ENCODE measurements at regions not wholly inside any gene's neighbourhood (a gene's known extent, or its start where the extent isn't known, plus 50 kb on each side); places are given as distances from the start of the nearest gene placed in this dataset.
"Not testable (repeated sequence)": the region's sequence is repeated elsewhere in the genome, so short reads cannot be mapped to it uniquely, and the experiment has no call there.

DNA sequence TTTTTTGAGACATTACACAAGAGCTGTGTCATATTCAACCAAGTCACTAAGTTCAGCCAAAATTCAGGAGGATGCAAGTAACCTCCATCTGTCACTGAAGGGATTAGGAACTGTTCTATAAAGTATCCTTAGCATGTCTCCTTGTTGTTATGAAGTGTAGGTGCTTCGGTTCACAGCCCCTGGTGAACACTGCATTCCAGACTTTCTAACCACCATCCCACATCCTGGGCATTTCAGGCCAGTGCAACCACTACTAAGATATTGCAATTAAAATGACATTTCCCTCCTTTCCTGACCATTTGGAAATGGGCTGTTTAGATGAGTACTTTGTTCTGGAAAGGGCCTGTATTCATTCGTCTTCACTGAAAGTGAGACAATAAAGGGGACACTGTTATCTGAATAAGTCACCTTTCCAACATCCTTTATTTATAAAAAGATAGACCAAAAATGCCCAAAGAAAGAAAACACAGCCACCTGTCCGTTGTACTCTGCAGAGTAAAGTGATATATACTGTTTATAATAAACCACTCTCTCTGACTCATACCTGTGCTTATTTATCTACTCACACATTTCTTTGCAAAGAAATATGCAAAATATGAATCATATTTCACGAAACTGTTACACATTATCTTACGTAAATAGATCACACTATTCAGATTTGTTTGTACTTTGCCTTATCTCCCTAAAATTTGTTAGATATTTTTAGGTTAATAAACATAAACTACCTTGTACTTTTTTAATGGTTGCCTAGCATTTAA lies 861.9 kb downstream of the CDH18 start:
- Mint-ChIP-seq H3K4me3 (no peak overlapping the region), H3K27ac (no peak overlapping the region), H3K9me3 (no peaks in the 10 kb centered on the region), H3K36me3 (no peaks in the 10 kb centered on the region), H3K4me1 (ENCODE audit: unreplicated experiment) (no peaks in the 10 kb centered on the region), H3K27me3 (no peaks in the 10 kb centered on the region)
- DNase-seq (ENCODE audit: extremely low spot score, unreplicated experiment) = no peak
- TF ChIP-seq, protein P1, sequence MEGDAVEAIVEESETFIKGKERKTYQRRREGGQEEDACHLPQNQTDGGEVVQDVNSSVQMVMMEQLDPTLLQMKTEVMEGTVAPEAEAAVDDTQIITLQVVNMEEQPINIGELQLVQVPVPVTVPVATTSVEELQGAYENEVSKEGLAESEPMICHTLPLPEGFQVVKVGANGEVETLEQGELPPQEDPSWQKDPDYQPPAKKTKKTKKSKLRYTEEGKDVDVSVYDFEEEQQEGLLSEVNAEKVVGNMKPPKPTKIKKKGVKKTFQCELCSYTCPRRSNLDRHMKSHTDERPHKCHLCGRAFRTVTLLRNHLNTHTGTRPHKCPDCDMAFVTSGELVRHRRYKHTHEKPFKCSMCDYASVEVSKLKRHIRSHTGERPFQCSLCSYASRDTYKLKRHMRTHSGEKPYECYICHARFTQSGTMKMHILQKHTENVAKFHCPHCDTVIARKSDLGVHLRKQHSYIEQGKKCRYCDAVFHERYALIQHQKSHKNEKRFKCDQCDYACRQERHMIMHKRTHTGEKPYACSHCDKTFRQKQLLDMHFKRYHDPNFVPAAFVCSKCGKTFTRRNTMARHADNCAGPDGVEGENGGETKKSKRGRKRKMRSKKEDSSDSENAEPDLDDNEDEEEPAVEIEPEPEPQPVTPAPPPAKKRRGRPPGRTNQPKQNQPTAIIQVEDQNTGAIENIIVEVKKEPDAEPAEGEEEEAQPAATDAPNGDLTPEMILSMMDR (conservative IDR thresholded peaks at IDR 0.05) = no peak

DNA sequence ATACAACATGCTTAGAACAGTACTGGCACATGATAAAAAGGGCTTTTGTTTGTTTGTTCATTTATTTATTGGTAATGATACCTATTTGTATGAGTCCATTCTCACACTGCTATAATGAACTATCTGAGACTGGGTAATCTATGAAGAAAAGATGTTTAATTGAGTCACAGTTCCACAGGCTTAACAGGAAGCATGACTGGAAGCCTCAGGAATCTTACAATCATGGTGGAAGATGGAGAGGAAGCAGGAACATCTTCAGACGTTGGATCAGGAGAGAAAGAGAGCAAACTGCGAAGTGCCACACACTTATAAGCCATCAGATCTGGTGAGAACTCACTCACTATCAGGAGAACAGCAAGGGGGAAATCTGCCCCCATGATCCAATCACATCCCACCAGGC lies 847.7 kb downstream of the CDH18 start:
- H3K27ac Mint-ChIP-seq = no peak overlapping the region
- no peak overlapping the region for H3K4me3 Mint-ChIP-seq
- H3K9me3 Mint-ChIP-seq = no peaks in the 10 kb centered on the region
- no peaks in the 10 kb centered on the region for H3K36me3 Mint-ChIP-seq
- no peak for DNase-seq (ENCODE audit: extremely low spot score, unreplicated experiment)
- TF ChIP-seq, protein P1 (conservative IDR thresholded peaks at IDR 0.05) = no peak
- no peaks in the 10 kb centered on the region for H3K4me1 Mint-ChIP-seq (ENCODE audit: unreplicated experiment)
- H3K27me3 Mint-ChIP-seq = no peaks in the 10 kb centered on the region

DNA sequence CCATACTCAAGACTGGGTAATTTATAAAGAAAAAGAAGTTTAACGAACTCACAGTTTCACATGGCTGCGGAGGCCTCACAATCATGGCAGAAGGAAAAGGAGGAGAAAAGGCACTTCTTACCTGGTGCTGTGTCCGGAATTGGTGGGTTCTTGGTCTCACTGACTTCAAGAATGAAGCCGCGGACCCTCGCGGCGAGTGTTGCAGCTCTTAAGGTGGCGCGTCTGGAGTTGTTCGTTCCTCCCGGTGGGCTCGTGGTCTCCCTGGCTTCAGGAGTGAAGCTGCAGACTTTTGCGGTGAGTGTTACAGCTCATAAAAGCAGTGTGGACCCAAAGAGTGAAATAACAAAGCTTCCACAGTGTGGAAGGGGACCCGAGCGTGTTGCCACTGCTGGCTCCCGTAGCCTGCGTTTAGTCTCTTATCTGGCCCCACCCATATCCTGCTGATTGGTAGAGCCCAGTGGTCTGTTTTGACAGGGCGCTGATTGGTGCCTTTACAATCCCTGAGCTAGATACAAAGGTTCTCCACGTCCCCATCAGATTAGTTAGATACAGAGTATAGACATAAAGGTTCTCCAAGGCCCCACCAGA lies 846.0 kb downstream of the CDH18 start:
- not testable (repeated sequence) for H3K27ac Mint-ChIP-seq; H3K36me3 Mint-ChIP-seq; H3K4me3 Mint-ChIP-seq; H3K4me1 Mint-ChIP-seq (ENCODE audit: unreplicated experiment); H3K27me3 Mint-ChIP-seq; H3K9me3 Mint-ChIP-seq; DNase-seq (ENCODE audit: extremely low spot score, unreplicated experiment)

DNA sequence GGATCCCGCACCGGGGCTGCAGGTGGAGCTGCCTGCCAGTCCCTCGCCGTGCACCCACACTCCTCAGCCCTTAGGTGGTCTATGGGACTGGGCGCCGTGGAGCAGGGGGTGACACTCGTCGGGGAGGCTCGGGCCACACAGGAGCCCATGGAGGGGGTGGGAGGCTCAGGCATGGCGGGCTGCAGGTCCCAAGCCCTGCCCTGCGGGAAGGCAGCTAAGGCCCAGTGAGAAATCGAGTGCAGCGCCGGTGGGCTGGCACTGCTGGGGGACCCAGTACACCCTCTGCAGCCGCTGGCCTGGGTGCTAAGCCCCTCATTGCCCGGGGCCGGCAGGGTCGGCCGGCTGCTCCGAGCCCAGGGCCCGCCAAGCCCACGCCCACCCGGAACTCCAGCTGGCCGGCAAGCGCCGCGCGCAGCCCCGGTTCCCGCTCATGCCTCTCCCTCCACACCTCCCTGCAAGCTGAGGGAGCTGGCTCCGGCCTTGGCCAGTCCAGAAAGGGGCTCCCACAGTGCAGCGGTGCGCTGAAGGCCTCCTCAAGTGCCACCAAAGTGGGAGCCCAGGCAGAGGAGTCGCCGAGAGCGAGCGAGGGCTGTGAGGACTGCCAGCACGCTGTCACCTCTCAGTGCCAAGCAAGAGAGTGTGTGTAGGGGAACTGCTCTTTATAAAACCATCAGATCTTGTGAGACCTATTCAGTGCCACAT lies 845.1 kb downstream of the CDH18 start:
- not testable (repeated sequence) for DNase-seq (ENCODE audit: extremely low spot score, unreplicated experiment); H3K27ac Mint-ChIP-seq; H3K4me1 Mint-ChIP-seq (ENCODE audit: unreplicated experiment); H3K9me3 Mint-ChIP-seq; H3K27me3 Mint-ChIP-seq; H3K36me3 Mint-ChIP-seq; H3K4me3 Mint-ChIP-seq

DNA sequence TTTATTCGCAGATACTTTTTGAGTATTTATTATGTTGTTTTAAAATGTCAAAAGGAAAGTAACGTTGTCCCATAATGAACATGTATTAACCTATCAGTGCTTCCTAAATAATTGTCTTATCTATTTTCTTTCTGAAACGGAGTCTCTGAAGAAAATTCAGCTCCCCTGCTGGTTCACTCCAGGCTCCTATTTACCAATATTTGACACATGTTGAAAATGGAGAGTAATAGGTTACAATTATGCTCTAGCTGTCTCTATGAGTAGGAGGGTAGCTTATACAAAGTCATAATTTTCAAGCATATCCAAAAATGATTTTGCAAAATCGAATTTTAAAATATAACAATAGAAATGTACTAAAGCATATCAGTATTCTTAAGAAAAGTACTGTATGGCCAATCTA lies 844.1 kb downstream of the CDH18 start:
- no peaks in the 10 kb centered on the region for H3K4me1 Mint-ChIP-seq (ENCODE audit: unreplicated experiment)
- H3K27ac Mint-ChIP-seq = no peak overlapping the region
- H3K4me3 Mint-ChIP-seq = no peak overlapping the region
- H3K27me3 Mint-ChIP-seq = no peaks in the 10 kb centered on the region
- no peak for DNase-seq (ENCODE audit: extremely low spot score, unreplicated experiment)
- TF ChIP-seq, protein P1 (conservative IDR thresholded peaks at IDR 0.05) = no peak
- H3K36me3 Mint-ChIP-seq = no peaks in the 10 kb centered on the region
- H3K9me3 Mint-ChIP-seq = no peaks in the 10 kb centered on the region

DNA sequence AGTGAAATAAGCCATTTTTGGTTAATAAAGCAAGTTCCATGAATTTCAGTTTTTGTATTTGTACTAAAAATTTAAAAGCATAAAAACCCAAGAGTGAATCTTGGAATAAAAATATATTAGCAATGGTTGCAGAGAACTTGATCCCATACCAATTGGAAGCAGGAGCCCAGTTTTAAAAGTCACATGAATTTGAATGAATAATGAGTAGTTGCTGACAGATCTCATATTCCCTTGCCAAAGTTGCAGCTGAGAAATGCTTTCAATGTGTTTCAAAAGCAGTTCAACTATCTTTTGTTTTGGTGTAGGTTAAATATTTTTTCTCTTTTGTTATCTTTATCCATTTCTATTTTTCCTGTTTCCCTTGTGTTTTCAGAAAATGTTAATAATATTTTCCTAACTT lies 818.6 kb downstream of the CDH18 start:
- DNase-seq (ENCODE audit: extremely low spot score, unreplicated experiment) = no peak
- Mint-ChIP-seq H3K9me3 (no peaks in the 10 kb centered on the region), H3K27ac (no peak overlapping the region), H3K4me3 (no peak overlapping the region), H3K36me3 (no peaks in the 10 kb centered on the region), H3K4me1 (ENCODE audit: unreplicated experiment) (no peaks in the 10 kb centered on the region), H3K27me3 (no peaks in the 10 kb centered on the region)
- TF ChIP-seq, protein P1 (conservative IDR thresholded peaks at IDR 0.05) = no peak
